Osteoblast (primary cell): ENCODE measurements at regions not wholly inside any gene's neighbourhood (a gene's known extent, or its start where the extent isn't known, plus 50 kb on each side); places are given as distances from the start of the nearest gene placed in this dataset. TPM values are rescaled to one million over a fixed set of nuclear protein-coding genes. Genes with fewer than 3 reads are reported as not detected.
A peak's percentile ranks its signal among the peaks of the same experiment; 100 is the strongest.

Source experiments
- DNase-seq: peaks from one replicate; pipeline ENCODE4 v3.0.0; 2011; ENCODE audit warnings: low spot score, mixed read lengths; ENCODE audit not compliant: insufficient read length; ENCODE audit errors: missing footprints
- H2AFZ ChIP-seq: 2 replicates; pipeline ENCODE4 v1.6.0; 2011; ENCODE audit warnings: mild to moderate bottlenecking, low read length
- H3K27ac ChIP-seq: 2 replicates; pipeline ENCODE4 v1.5.1; 2011; ENCODE audit warnings: mild to moderate bottlenecking, low read depth, low read length, moderate library complexity
- H3K27me3 ChIP-seq: 2 replicates; pipeline ENCODE4 v1.6.0; 2012; ENCODE audit warnings: mild to moderate bottlenecking, control low read depth, inconsistent platforms, low read length, moderate library complexity; ENCODE audit not compliant: insufficient read depth
- H3K36me3 ChIP-seq: 2 replicates; pipeline ENCODE4 v1.5.1; 2011; ENCODE audit warnings: mild to moderate bottlenecking, low read length, control low read depth, moderate library complexity; ENCODE audit not compliant: insufficient read depth
- H3K4me1 ChIP-seq: 2 replicates; pipeline ENCODE4 v1.5.1; 2011; ENCODE audit warnings: mild to moderate bottlenecking, low read length, control low read depth, moderate library complexity; ENCODE audit not compliant: insufficient read depth
- H3K4me2 ChIP-seq: 2 replicates; pipeline ENCODE4 v1.6.0; 2011; ENCODE audit warnings: mild to moderate bottlenecking, low read length; ENCODE audit not compliant: insufficient read depth
- H3K4me3 ChIP-seq: fragments of 200-600 bp; sonication (generic); 3 replicates; pipeline ENCODE4 v1.5.1; 2012; ENCODE audit warnings: mild to moderate bottlenecking, low read length, inconsistent platforms; ENCODE audit not compliant: insufficient read depth
- H3K79me2 ChIP-seq: 2 replicates; pipeline ENCODE4 v1.6.0; 2012; ENCODE audit warnings: mild to moderate bottlenecking, low read length, control low read depth, inconsistent platforms; ENCODE audit not compliant: insufficient read depth
- H3K9me3 ChIP-seq: 2 replicates; pipeline ENCODE4 v1.5.1; 2011; ENCODE audit warnings: low read depth, low read length, control low read depth
- H4K20me1 ChIP-seq: 2 replicates; pipeline ENCODE4 v1.6.0; 2012; ENCODE audit warnings: mild to moderate bottlenecking, low read length, control low read depth; ENCODE audit not compliant: insufficient read depth
- CTCF ChIP-seq: IDR thresholded peaks from 2 replicates; pipeline ENCODE4 v1.5.1; 2011; ENCODE audit warnings: mild to moderate bottlenecking, low read depth, low read length, moderate library complexity; ENCODE audit errors: extremely low read depth
- small RNA-seq: library from RNA; depleted of rRNA; stranded (forward); fragments of <200 nt; gene quantifications from one replicate; pipeline ENCODE3, GENCODE V24; 2012

GRCh38 chr4:113820108-113820507 is 58.6 kb upstream of the CAMK2D start:
- H3K4me1 ChIP-seq: no peaks in the 10 kb centered on the region
- H3K27ac ChIP-seq: no peak overlapping the region
- no peaks in the 10 kb centered on the region for H3K79me2 ChIP-seq
- H2AFZ ChIP-seq: no peak overlapping the region
- H4K20me1 ChIP-seq: no peaks in the 10 kb centered on the region
- no peaks in the 10 kb centered on the region for H3K9me3 ChIP-seq
- H3K4me3 ChIP-seq: no peak overlapping the region
- no peaks in the 10 kb centered on the region for H3K36me3 ChIP-seq
- DNase-seq: no peak
- peak overlapping the region; percentile 4 for H3K4me2 ChIP-seq
- TF ChIP-seq CTCF: no peak
- H3K27me3 ChIP-seq: no peaks in the 10 kb centered on the region

GRCh38 chr4:113815826-113816225 is 54.3 kb upstream of the CAMK2D start:
- no peak for DNase-seq
- Histone ChIP-seq H3K79me2 (no peaks in the 10 kb centered on the region), H2AFZ (peak overlapping the region; percentile 7), H3K9me3 (no peaks in the 10 kb centered on the region), H3K27ac (no peak overlapping the region), H4K20me1 (no peaks in the 10 kb centered on the region), H3K36me3 (no peaks in the 10 kb centered on the region), H3K4me1 (peaks cover 12% of the 10 kb centered on the region), H3K27me3 (no peaks in the 10 kb centered on the region), H3K4me3 (no peak overlapping the region), H3K4me2 (no peak overlapping the region)
- no peak for TF ChIP-seq CTCF

- H3K4me2 ChIP-seq: no peak overlapping the region
- DNase-seq: no peak
Observed at GRCh38 chr4:113811359-113811758, 49.8 kb upstream of the CAMK2D start.

More at GRCh38 chr4:113811359-113811758, 49.8 kb upstream of the CAMK2D start:
- Histone ChIP-seq H3K4me3 (no peak overlapping the region), H3K4me1 (peaks cover 20% of the 10 kb centered on the region), H4K20me1 (no peaks in the 10 kb centered on the region), H3K9me3 (no peaks in the 10 kb centered on the region), H3K27ac (peak overlapping the region; percentile 31), H3K36me3 (no peaks in the 10 kb centered on the region), H2AFZ (peak overlapping the region; percentile 46), H3K27me3 (no peaks in the 10 kb centered on the region), H3K79me2 (no peaks in the 10 kb centered on the region)
- no peak for TF ChIP-seq CTCF

Small RNA genes in the stretch of these regions (small RNA-seq; reads per million reads assigned to genes)
- not detected for gene AC111193.1
